ENCODE measurements at regions not wholly inside any gene's neighbourhood (a gene's known extent, or its start where the extent isn't known, plus 50 kb on each side); places are given as distances from the start of the nearest gene placed in this dataset.

GRCh38 chrX:66328950-66329596 is 165.0 kb downstream of the HEPH start:
- no peak for DNase-seq

GRCh38 chrX:66360894-66361293 is 196.8 kb downstream of the HEPH start:
- no peak for DNase-seq

GRCh38 chrX:66384722-66385121 is 220.7 kb downstream of the HEPH start:
- no peak for DNase-seq

DNA sequence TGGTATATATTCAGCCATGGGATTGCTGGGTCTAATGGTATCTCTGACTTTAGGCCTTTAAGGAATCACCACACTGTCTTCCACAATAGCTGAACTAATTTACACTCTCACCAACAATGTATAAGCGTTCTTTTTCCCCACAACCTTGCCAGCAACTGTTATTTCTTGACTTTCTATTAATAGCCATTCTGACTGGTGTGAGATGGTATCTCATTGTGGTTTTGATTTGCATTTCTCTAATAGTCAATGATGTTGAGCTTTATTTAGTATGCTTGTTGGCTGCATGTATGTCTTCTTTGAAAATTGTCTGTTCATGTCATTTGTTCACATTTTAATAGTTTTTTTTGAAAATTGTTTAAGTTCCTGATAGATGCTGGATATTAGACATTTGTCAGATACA is 235.2 kb downstream of the HEPH start:
- DNase-seq, result no peak

- no peak for DNase-seq
These were observed 236.7 kb downstream of the EDA2R start for GRCh38 chrX:66402165-66402564.

DNA sequence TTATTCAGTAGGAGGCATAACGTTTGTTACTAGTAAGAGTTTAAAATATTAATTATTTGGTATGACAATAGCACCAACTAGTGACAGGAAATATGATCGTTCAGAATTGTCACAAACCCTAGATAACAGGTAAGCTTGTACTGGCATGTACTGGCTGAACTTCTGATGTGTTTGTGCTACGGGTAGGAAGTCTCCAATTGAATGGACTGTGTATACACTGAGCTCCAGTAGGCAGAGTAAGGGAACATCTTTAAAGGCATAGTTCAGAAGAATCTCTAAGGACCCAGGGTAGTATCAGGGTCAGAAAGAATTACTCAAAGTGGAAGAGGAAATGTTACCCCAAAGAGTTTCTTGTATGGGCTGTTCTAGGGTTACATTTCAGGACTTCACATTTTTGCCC is 230.4 kb downstream of the EDA2R start:
- peak in 2 of 4 experiments; percentile 1 to 5 for DNase-seq

DNA sequence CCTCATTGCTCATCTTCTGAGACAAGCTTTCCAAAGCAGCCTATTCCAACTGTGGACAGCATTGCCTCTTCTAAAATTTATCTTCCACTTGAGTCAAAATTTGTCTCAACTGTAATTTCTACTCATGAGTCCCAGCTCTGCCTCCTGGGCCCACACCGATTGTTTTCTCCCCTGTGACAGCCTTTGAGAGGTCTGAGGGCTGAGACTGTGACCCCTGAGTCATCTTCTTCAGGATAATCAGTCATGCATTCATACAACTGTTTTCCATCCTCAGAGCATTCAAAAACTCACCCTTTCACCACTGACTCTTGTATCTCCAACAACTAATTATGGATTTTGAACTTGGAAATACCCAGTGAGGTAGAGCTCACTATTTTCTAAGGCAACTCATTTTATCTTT is 228.1 kb downstream of the EDA2R start:
- DNase-seq, result no peak
